Left renal cortex interstitium (tissue), 4 donors: ENCODE measurements at regions not wholly inside any gene's neighbourhood (a gene's known extent, or its start where the extent isn't known, plus 50 kb on each side); places are given as distances from the start of the nearest gene placed in this dataset.
"Not testable (repeated sequence)": the region's sequence is repeated elsewhere in the genome, so short reads cannot be mapped to it uniquely, and the experiment has no call there.

ENCODE experiments used
- DNase-seq, 4 donors: peaks; one replicate each; pipeline ENCODE4 v3.0.0-alpha.2; 2013; ENCODE audit warnings: low read depth in 4 of 4, low spot score in 2 of 4, missing footprints in 1 of 4

DNA sequence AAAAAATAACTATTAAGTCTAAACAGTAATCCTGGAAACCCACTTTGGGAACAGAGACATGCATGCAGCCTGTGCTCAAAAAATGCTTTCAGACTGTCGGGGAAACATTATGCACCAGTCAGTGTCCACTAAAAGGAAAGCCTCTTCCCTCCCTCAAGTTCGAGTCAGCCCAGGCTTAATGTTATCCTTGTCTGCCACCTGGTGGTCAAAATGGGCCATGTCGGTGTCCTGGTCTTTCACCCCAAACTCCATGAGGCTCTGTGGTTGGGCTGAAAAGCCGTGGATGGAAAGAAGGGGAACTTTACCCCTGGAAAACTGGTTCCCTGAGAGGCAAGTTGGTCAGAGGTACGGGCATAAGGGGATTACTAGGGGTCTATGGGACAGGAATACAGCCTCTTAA lies 88.4 kb upstream of the ZNF492 start:
- no peak for DNase-seq

DNA sequence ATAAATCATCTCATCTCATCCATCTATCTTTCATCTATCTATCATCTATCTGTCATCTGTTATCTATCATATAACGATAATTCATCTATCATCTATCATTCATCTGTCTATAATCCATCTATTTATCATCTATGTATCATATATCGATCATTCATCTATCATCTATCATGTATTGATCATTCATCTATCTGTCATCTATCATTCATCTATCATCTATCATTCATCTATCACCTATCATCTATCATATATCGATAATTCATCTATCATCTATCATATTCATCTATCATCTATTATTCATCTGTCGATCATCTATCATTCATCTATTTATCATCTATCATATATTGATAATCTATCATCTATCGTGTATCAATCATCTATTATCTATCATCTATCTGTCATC lies 100.4 kb upstream of the ZNF492 start:
- no peak for DNase-seq

DNA sequence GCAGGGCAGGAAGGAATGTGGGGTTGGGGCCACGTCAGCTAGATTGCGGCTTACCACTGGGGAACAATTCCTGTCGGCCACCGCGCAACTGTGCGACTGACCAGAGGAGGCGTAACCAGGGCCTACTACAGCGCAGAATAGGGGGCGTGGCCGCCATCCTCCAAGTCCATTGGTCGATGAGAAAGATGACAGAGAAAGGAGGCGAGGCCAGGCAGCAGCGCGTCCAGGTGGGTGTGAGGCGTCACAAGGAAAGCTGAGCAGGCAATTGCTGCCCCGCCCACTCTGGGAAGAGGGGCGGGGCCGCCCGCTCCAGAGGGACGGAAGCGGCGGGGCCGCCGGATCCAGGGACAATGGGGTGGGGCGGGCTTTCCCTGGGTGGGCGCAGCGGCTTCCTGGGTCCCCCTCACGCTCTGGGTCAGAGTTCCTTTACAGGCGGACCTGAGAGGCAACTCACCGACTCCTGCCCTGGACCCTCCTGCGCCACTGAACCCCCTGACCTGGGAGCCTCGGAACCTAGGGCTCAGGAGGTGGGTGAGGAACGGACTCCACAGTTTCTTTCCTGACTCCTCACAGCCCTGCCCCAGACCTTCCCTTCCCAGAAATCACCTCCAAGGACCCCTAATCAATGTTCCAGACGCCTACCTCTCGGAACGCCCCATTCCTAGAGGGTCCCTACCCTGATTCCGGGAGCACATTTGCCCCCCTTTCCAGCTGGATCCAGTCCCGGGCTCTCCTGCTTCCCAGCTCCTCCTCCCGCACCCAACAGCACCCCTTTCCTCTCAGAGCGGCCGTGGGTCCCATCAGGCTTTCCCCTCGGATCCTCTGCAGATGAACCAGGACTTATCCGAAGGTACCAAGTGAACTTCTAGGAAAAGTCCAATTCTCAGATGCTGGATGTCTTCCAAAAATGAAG lies 101.5 kb upstream of the ZNF492 start:
- DNase-seq = peak in 3 of 4 donors; percentile 34 to 81 (median 77)

DNA sequence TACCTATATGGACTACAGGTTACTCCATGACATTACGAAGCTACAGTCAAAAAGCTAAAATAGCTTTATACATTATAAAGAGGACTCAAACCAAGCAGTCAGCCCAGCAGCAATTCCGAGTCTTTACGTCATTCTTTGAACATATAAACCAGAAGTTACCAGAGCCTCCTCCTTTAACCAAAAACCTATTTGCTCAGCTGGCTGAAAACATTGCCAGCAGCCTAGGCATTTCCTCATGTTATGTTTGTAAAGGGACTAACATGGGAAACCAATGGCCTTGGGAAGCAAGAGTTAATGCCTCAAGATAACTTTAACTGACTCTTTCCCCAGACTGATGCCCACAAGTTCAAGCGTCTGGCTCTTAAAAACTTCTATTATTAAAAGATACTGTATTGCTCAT lies 104.1 kb upstream of the ZNF492 start:
- no peak for DNase-seq

DNA sequence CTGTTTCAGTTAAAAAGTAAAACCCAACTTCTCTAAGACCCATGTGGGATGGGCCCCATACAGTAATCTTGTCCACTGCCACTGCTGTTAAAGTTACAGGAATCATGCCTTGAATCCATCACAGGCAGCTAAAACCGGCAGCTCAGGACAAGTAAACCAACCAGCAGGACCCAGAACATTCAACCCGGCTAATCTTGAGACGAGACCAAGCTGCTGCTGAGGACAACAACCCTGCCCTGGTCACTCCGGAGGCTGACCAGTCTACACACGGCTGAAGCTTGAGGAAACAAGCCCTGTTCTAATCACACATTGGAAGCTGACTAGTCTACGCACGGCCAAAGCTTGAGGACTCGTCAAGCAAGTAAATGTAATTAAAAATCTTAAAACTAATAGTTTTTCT lies 105.2 kb upstream of the ZNF492 start:
- DNase-seq = no peak

DNA sequence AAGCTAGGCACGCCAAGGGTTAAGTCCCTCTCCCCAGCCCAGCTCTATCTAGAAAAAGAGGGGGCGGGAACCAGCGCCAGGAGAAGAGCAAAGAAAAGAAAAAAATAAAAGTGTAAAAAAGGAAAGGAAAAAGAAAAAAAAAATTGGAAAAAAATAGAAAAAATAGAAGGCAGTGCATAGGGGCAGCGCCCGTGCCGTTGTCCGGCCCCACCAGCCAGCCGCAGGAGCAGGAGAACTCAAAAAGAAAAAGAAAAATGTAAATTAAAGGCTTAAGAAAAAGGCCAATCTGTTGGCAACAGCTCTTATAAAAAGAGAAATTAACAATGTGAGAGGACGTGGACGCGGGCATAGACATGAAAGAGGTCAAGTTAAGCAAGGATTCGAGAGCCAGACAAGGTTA lies 105.4 kb upstream of the ZNF98 start:
- DNase-seq = no peak

DNA sequence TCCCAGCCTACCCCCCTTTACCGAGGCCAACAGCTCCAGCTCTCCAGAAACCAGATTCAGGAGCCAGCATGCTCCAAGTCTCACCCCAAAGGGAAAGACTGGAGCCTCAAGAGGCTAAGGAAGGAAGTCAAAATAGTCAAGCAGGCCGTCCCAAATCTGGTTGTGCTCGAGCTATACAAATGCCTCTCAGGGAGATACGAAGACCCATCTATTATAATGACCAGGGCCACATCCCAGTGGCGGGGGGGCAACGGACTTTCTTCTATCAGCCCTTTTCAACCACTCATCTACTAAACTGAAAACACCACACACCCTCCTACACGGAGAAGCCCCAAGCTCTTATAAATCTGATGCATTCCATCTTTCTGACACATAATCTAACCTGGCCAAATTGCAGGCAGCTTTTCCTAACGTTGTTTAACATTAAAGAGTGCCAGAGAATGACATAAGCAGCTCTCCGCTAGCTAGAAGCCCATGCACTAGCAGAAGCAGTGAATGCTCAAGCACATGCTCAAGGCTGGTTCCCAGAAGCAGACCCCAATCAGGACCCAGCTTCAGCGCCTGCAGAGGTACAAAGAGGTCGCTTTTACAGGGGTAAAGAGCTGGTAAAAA lies 104.6 kb upstream of the ZNF98 start:
- DNase-seq = no peak

DNA sequence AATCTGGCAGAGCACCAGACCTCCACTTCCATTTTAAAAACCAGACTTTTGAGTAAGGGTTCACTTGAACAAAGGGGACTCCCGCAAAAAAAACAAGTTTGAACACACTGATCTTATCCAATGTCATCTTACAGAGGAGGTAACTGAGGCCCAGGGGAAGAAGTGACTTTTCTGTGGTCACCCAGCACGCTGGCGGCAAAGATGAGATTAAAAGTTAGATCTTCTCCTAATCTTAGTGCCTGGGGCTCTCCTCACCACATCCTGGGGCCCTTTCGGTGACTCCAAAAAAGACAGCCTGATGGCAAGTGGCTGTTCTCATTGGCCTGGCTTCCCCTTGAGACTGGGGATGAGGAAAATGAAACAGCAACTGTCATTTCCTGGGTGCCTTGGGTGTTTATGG lies 101.8 kb upstream of the ZNF98 start:
- no peak for DNase-seq

DNA sequence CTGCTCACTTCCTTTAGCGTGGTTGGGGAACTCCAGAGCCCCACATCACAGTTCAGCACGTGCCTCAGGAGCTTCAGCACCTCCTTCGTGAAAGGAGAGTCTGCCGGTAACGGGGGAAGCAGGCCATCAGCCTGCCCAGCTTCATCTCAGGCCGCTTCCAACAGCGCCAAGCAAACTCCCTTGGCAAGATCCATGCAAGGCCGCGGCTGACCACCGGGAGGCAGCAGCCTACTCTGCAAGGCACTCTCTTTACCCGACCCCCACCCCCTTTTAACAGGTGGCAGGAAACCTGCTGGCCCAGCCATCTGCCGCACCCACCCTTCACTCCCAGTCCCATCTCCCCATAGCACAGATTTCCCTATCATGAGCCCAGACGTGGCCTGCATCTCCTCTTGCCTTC lies 97.4 kb upstream of the ZNF98 start:
- not testable (repeated sequence) for DNase-seq

DNA sequence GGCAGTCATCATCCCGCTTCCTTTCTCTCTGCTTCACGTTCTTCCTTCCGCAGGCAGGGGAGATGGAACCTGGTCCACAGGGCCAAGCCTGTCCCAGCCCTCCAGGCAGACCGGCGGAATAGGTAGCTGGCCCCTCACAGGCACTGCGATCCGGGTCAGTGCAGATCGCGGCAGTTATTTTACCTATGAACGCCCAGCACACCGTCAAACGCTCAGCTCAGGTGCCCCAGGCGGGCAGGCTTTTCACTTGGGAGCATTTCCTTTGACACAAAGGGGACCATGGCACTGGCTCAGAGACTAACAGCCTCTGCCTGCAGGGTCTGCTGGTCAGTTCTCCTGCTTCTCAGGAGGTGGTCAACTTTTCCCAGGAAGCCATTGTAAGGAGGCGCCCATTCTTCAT lies 97.0 kb upstream of the ZNF98 start:
- no peak for DNase-seq

DNA sequence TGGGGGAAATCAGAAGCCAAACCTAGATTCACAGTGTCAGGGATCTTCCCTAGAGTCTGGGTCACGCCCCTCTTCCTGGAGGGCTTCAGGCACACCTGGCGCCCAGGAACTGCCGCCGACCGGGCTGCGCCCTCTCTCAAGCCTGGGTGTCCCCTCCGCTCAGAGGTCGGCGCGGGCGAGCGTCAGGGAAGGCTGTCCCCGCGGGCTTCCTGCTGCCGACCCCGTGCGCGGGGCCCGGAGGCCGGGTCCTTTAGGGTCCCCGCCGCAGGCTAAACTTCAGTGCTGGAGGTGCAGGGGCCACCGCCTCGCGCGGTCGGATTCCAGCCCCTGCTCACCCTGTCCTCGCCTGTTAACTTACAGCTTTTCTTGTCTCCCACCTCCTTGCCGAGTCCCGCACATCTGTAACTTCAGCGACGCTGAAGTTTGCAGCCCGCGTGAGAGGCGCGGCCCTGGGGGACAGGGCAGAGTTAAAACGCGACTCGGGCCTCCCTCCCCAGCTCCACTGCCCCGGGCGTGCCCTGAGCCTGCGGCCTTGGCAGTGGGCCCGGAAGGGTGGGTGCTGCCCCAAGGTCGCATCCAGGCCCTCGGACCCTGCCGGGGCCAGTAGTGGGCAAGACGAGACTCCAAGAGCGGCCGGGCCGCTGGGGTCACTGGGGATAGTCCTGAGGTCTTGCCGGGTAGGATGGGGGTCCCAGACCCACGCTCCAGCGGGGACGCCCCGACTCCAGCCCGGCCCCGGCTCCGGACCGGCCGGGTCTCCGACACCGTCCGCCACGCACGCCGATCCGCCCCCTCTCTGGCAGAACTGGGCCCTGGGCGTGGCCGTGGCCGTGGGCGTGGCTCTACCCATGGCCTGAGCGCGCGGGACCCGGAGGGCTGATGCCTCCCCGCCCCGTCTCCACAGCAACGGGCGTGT lies 95.6 kb upstream of the ZNF98 start:
- DNase-seq = no peak

DNA sequence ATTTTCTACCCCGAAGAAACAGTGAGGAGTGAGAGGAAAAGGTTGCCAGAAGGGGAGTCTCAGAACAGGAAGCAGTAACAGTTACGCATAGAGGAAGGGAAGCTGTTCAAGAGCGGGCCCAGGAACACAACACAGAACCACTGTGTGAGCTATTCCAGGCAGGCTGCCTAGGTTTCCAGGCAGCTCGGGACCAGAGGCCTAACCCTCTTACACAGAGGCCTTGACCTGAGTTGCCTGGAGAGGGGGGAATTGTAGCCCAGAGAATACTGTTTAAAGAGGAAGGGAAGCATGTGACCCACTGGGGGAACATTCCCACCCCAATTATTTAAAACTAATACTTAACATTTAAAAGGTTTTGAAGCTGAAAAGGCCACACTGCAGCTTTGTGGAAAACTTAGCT lies 93.3 kb upstream of the ZNF98 start:
- DNase-seq = no peak

DNA sequence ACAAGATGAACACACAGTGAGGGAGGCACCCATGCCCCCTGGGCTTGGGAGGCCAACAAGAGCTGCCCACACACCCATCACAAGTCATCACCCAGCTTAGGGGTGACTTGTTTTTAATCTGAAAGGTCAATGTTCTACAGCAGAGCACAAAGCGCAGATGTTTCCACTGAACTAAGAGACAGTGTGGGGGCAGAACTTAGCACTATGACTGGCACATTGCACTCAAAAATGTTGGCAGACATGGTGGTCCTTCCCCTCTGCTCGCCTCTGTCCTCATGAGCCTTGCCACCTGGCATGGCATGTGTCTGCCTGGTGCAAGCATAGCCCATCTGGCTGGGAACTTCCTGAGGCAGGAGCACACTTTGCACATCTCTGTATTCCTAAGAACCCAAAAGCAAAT lies 81.4 kb upstream of the ZNF98 start:
- no peak for DNase-seq

DNA sequence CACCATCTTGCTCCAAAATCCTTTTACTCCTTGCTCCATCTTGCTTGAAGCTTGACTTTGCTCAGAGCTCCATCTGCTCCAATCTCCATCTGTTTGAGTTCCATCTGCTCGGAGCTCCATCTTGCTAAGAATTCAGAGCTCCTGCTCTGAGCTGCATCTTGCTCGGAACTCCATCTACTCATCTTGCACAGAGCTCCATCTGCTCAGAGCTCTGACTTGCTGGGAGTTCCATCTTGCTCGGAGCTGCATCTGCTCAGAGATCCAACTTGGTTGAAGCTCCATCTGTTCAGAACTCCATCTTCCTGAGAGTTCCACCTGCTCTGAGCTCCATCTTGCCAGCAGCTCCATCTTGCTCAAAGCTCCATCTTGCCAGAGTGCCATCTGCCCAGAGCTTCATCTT lies 80.6 kb upstream of the ZNF98 start:
- DNase-seq = no peak

DNA sequence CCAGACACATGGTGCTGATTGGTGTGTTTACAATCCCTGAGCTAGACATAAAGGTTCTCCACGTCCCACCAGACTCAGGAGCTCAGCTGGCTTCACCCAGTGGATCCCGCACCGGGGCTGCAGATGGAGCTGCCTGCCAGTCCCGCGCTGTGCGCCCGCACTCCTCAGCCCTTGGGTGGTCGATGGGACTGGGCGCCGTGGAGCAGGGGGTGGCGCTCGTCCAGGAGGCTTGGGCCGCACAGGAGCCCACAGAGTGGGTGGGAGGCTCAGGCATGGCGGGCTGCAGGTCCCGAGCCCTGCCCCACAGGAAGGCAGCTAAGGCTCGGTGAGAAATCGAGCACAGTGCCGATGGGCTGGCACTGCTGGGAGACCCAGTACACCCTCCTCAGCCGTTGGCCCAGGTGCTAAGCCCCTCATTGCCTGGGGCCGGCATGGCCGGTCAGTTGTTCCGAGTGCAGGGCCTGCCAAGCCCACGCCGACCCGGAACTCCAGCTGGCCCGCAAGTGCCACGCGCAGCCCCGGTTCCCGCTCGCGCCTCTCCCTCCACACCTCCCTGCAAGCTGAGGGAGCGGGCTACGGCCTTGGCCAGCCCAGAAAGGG lies 76.8 kb upstream of the ZNF98 start:
- not testable (repeated sequence) for DNase-seq

DNA sequence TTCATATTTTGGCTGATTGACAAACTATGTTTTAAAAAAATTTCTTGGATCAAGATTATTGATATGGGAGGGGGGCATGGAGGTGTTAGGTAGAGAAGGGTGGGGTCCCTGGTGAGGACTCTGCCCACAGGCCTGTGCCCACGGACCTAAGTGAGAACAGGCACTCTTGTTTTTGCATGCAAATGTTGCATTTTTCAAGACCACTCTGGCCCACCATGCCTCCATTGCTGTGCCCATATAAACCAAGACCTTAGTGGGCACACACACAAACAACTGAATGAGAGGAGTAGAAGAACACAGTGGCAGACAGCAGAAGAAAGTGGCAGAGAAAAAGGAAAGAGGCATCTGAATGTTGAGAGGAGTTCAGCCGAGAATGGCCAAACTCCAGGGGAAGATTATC lies 69.6 kb upstream of the ZNF98 start:
- no peak for DNase-seq

DNA sequence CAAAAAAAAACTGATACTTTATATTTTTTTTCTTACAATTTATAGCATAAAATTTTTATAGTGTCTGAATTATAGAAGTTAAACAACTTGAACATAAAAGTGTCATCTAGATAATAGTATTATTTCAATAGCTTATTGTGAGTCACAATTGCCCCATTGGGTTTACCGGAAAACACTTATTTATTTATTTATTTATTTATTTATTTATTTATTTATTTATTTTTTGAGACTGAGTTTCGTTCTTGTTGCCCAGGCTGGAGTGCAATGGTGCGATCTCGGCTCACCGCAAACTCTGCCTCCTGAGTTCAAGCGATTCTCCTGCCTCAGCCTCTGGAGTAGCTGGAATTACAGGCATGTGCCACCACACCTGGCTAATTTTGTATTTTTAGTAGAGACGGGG lies 61.4 kb upstream of the ZNF98 start:
- not testable (repeated sequence) for DNase-seq

DNA sequence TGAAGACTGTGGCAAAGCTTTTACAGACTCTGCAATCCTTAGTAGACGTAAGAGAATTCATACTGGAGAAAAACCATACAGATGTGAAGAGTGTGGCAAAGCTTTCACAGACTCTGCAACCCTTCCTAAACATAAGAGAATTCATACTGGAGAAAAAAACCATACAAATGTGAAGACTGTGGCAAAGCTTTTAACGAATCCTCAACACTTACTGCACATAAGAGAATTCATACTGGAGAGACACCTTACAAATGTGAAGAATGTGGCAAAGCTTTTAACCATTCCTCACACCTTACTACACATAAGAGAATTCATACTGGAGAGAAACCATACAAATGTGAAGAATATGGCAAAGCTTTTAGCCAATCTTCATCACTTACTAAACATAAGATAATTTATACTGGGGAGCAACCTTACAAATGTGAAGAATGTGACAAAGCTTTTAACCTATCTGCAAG lies 50.1 kb upstream of the ZNF98 start:
- DNase-seq = no peak
